ENCODE measurements at regions not wholly inside any gene's neighbourhood (a gene's known extent, or its start where the extent isn't known, plus 50 kb on each side); places are given as distances from the start of the nearest gene placed in this dataset.

DNA sequence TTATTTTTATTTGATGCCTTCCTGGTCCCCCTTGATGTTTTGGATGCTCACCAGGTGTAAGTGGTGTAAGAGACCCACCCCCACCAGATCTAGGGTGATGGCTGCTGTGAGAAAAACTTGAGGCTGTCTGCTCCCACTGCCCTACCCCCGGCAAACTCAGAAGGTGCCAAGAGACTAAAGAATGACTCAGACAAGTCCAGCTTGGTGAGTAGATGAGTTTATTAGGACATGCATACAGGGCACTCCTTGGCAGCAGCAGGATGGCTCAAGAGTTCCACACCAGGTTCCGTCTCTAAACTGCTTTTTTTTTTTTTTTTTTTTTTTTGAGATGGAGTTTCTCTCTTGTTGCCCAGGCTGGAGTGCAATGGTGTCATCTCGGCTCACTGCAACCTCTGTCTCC lies 84.0 kb upstream of the HPF1 start:
- TF ChIP-seq, protein P1, sequence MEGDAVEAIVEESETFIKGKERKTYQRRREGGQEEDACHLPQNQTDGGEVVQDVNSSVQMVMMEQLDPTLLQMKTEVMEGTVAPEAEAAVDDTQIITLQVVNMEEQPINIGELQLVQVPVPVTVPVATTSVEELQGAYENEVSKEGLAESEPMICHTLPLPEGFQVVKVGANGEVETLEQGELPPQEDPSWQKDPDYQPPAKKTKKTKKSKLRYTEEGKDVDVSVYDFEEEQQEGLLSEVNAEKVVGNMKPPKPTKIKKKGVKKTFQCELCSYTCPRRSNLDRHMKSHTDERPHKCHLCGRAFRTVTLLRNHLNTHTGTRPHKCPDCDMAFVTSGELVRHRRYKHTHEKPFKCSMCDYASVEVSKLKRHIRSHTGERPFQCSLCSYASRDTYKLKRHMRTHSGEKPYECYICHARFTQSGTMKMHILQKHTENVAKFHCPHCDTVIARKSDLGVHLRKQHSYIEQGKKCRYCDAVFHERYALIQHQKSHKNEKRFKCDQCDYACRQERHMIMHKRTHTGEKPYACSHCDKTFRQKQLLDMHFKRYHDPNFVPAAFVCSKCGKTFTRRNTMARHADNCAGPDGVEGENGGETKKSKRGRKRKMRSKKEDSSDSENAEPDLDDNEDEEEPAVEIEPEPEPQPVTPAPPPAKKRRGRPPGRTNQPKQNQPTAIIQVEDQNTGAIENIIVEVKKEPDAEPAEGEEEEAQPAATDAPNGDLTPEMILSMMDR (IDR thresholded peaks at IDR 0.05 in 8 of 11, conservative IDR thresholded peaks at IDR 0.05 in 3 of 11): no peak
- TF ChIP-seq POLR2A (IDR thresholded peaks at IDR 0.05) (no peak), POLR2AphosphoS5 (IDR thresholded peaks at IDR 0.05) (no peak)

All from spleen (tissue), 7 donors.